H9 (cell line): ENCODE measurements at regions not wholly inside any gene's neighbourhood (a gene's known extent, or its start where the extent isn't known, plus 50 kb on each side); places are given as distances from the start of the nearest gene placed in this dataset.

Experiments
- DNase-seq: peaks from one replicate; pipeline ENCODE4 v3.0.0-alpha.2; 2017
- H2AFZ ChIP-seq: one replicate; pipeline ENCODE4 v1.6.1; 2013; ENCODE audit warnings: mild to moderate bottlenecking, low read length, control low read depth, moderate library complexity
- H2AK5ac ChIP-seq: 2 replicates; pipeline ENCODE4 v1.6.1; 2013; ENCODE audit warnings: low read length, control low read depth, mixed read lengths; ENCODE audit not compliant: insufficient read length
- H2BK120ac ChIP-seq: one replicate; pipeline ENCODE4 v1.6.1; 2013; ENCODE audit warnings: low read depth, mild to moderate bottlenecking, low read length, control low read depth, inconsistent platforms; ENCODE audit not compliant: poor library complexity, severe bottlenecking
- H2BK12ac ChIP-seq: 2 replicates; pipeline ENCODE4 v1.6.1; 2013; ENCODE audit warnings: low read length, control low read depth, mixed read lengths, low read depth; ENCODE audit not compliant: insufficient read length
- H2BK15ac ChIP-seq: 2 replicates; pipeline ENCODE4 v1.6.1; 2013; ENCODE audit warnings: low read depth, low read length, control low read depth
- H2BK20ac ChIP-seq: one replicate; pipeline ENCODE4 v1.6.1; 2013; ENCODE audit warnings: low read depth, mild to moderate bottlenecking, low read length, control low read depth, inconsistent platforms; ENCODE audit not compliant: poor library complexity, severe bottlenecking
- H2BK5ac ChIP-seq: 2 replicates; pipeline ENCODE4 v1.6.1; 2013; ENCODE audit warnings: low read length, control low read depth, mixed read lengths; ENCODE audit not compliant: insufficient read length
- H3K14ac ChIP-seq: 2 replicates; pipeline ENCODE4 v1.6.1; 2013; ENCODE audit warnings: low read length, control low read depth; ENCODE audit not compliant: insufficient read depth
- H3K18ac ChIP-seq: 2 replicates; pipeline ENCODE4 v1.6.1; 2013; ENCODE audit warnings: low read depth, mild to moderate bottlenecking, mixed read lengths, low read length, control low read depth; ENCODE audit not compliant: insufficient read length
- H3K23ac ChIP-seq: 2 replicates; pipeline ENCODE4 v1.6.1; 2013; ENCODE audit warnings: low read length, control low read depth, mixed read lengths, low read depth; ENCODE audit not compliant: insufficient read length
- H3K23me2 ChIP-seq: 2 replicates; pipeline ENCODE4 v1.6.1; 2013; ENCODE audit warnings: low read depth, mild to moderate bottlenecking, mixed read lengths, low read length, control low read depth; ENCODE audit not compliant: insufficient read length, poor library complexity, severe bottlenecking
- H3K27ac ChIP-seq: 2 replicates; pipeline ENCODE4 v1.5.1; 2013; ENCODE audit warnings: low read length, control low read depth, mixed read lengths, low read depth; ENCODE audit not compliant: insufficient read length
- H3K27me3 ChIP-seq: 2 replicates; pipeline ENCODE4 v1.6.1; 2013; ENCODE audit warnings: low read length, control low read depth, inconsistent platforms; ENCODE audit not compliant: insufficient read depth
- H3K4ac ChIP-seq: 2 replicates; pipeline ENCODE4 v1.6.1; 2013; ENCODE audit warnings: low read depth, mild to moderate bottlenecking, control low read depth, inconsistent platforms, low read length, moderate library complexity
- H3K4me1 ChIP-seq: 2 replicates; pipeline ENCODE4 v1.6.1; 2013; ENCODE audit warnings: low read length, control low read depth, inconsistent platforms; ENCODE audit not compliant: insufficient read depth
- H3K4me2 ChIP-seq: 2 replicates; pipeline ENCODE4 v1.6.1; 2013; ENCODE audit warnings: low read length, control low read depth, mixed read lengths; ENCODE audit not compliant: insufficient read length, insufficient read depth
- H3K56ac ChIP-seq: 2 replicates; pipeline ENCODE4 v1.6.1; 2013; ENCODE audit warnings: low read depth, mild to moderate bottlenecking, mixed read lengths, low read length, control low read depth; ENCODE audit not compliant: insufficient read length
- H3K79me1 ChIP-seq: 2 replicates; pipeline ENCODE4 v1.6.1; 2013; ENCODE audit warnings: low read depth, mild to moderate bottlenecking, moderate library complexity, low read length, control low read depth, inconsistent platforms; ENCODE audit not compliant: insufficient read depth, poor library complexity, severe bottlenecking
- H3K79me2 ChIP-seq: 2 replicates; pipeline ENCODE4 v1.6.1; 2013; ENCODE audit warnings: low read length, control low read depth, inconsistent platforms; ENCODE audit not compliant: insufficient read depth
- H3K9ac ChIP-seq: 2 replicates; pipeline ENCODE4 v1.6.1; 2013; ENCODE audit warnings: low read length, control low read depth, mixed read lengths; ENCODE audit not compliant: insufficient read length; ENCODE audit errors: extremely low read depth
- H3K9me3 ChIP-seq: one replicate; pipeline ENCODE4 v1.6.1; 2013; ENCODE audit warnings: low read depth, low read length, inconsistent platforms; ENCODE audit not compliant: control insufficient read depth
- H3T11ph ChIP-seq: one replicate; pipeline ENCODE4 v1.6.1; 2013; ENCODE audit warnings: mild to moderate bottlenecking, low read length, control low read depth, inconsistent platforms
- H4K20me1 ChIP-seq: one replicate; pipeline ENCODE4 v1.6.1; 2013; ENCODE audit not compliant: control insufficient read depth, insufficient read length, insufficient read depth
- H4K5ac ChIP-seq: 2 replicates; pipeline ENCODE4 v1.6.1; 2013; ENCODE audit warnings: low read depth, mild to moderate bottlenecking, mixed read lengths, low read length, control low read depth; ENCODE audit not compliant: insufficient read length
- H4K8ac ChIP-seq: replicated peaks from 2 replicates; pipeline ENCODE4 v1.6.1; 2013; ENCODE audit warnings: low read length, control low read depth, mixed read lengths, low read depth; ENCODE audit not compliant: insufficient read length
- H4K91ac ChIP-seq: 2 replicates; pipeline ENCODE4 v1.6.1; 2013; ENCODE audit warnings: low read depth, mild to moderate bottlenecking, moderate library complexity, mixed read lengths, low read length, control low read depth; ENCODE audit not compliant: insufficient read length
- H3K27ac Mint-ChIP-seq, 3 experiments: 2 replicates in 2 of 3; 3 replicates in 1 of 3; pipeline ENCODE4 v1.8.0; 2020 to 2021; ENCODE audit warnings: mixed read lengths in 3 of 3, mild to moderate bottlenecking in 1 of 3, moderate library complexity in 1 of 3
- H3K27me3 Mint-ChIP-seq: 2 replicates; pipeline ENCODE4 v1.8.0; 2021; ENCODE audit warnings: low read depth, mild to moderate bottlenecking, moderate library complexity, mixed read lengths
- H3K36me3 Mint-ChIP-seq, 3 experiments: 2 replicates in 2 of 3; 3 replicates in 1 of 3; pipeline ENCODE4 v1.8.0; 2020 to 2021; ENCODE audit warnings: low read depth in 3 of 3, mixed read lengths in 3 of 3; ENCODE audit not compliant: insufficient read depth in 1 of 3
- H3K4me1 Mint-ChIP-seq, 2 experiments: 2 replicates each; pipeline ENCODE4 v1.8.0; 2020; ENCODE audit warnings: mixed read lengths in 2 of 2
- H3K4me3 Mint-ChIP-seq, 2 experiments: 2 replicates in 1 of 2; 3 replicates in 1 of 2; pipeline ENCODE4 v1.8.0; 2020 to 2021; ENCODE audit warnings: mild to moderate bottlenecking in 2 of 2, mixed read lengths in 2 of 2, moderate library complexity in 1 of 2
- H3K9me3 Mint-ChIP-seq, 2 experiments: 2 replicates in 1 of 2; 3 replicates in 1 of 2; pipeline ENCODE4 v1.8.0; 2020; ENCODE audit warnings: mild to moderate bottlenecking in 2 of 2, mixed read lengths in 2 of 2, moderate library complexity in 1 of 2
- WGBS: extraction: QIAGEN DNeasy Blood & Tissue Kit; methylation state at CpG from one replicate; pipeline ENCODE4 v1.1.7; 2013; ENCODE audit warnings: missing lambda C conversion rate, low lambda C conversion rate, mixed read lengths; ENCODE audit not compliant: insufficient read length; ENCODE audit errors: extremely low coverage; 5-methylcytosine and 5-hydroxymethylcytosine counted together
- TF ChIP-seq, protein P1 (sequence below): fragments of 200-600 bp; sonication (generic); conservative IDR thresholded peaks from 3 replicates; pipeline ENCODE4 v1.8.0; 2021; ENCODE audit warnings: antibody characterized with exemption, mild to moderate bottlenecking

DNA sequence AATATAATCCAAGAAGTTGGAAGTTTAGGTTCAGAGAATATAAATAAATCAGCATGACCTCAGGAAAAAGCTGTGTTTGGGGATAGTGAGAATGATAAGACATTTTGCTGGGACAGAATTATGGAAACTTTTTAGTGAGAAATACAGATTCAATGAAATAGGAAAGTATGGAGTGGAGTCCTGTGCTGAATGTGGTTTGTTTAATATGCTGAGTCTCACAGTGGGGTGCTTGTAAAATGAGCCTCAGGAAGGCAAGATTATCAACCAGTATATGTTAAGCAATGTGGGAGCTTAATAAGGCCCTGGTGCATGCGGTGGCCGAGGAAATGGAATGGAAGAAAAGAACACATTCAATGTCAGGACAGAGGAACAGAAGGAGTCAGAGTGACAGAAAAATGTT lies 1554.7 kb upstream of the TENM3 start:
- Histone ChIP-seq H3K4me2 (no peak overlapping the region), H2AFZ (no peak overlapping the region), H4K8ac (no peak overlapping the region), H3K23me2 (no peaks in the 10 kb centered on the region), H3K79me1 (no peaks in the 10 kb centered on the region), H2BK20ac (no peak overlapping the region), H3T11ph (no peak overlapping the region), H3K9me3 (no peaks in the 10 kb centered on the region), H2BK120ac (no peak overlapping the region), H3K56ac (no peak overlapping the region), H4K5ac (no peak overlapping the region), H4K20me1 (no peaks in the 10 kb centered on the region), H4K91ac (no peak overlapping the region), H2BK5ac (no peak overlapping the region), H3K9ac (no peak overlapping the region), H3K79me2 (no peaks in the 10 kb centered on the region), H3K23ac (no peak overlapping the region), H3K4ac (no peak overlapping the region), H2AK5ac (no peak overlapping the region), H3K27ac (no peak overlapping the region), H2BK15ac (no peak overlapping the region), H3K14ac (no peak overlapping the region), H2BK12ac (no peak overlapping the region), H3K4me1 (no peaks in the 10 kb centered on the region; the same call in 1 of the 2 replicates), H3K27me3 (no peaks in the 10 kb centered on the region), H3K18ac (no peak overlapping the region)
- WGBS = no CpG with 5 or more reads among the region's 2 CpGs
- Mint-ChIP-seq H3K4me1 (peaks cover 7 to 10% of the 10 kb centered on the region in 2 experiments), H3K27ac (peak overlapping the region in 1 of 3 experiments; percentile 16; a peak in 2 of 7 replicates), H3K4me3 (no peak overlapping the region), H3K9me3 (peaks cover 7 to 10% of the 10 kb centered on the region in 2 experiments), H3K36me3 (peaks cover 3 to 8% (median 4%) of the 10 kb centered on the region in 3 experiments; a peak in 6 of 7 replicates), H3K27me3 (no peaks in the 10 kb centered on the region; the same call in 1 of the 2 replicates)
- DNase-seq = no peak
- TF ChIP-seq, protein P1, sequence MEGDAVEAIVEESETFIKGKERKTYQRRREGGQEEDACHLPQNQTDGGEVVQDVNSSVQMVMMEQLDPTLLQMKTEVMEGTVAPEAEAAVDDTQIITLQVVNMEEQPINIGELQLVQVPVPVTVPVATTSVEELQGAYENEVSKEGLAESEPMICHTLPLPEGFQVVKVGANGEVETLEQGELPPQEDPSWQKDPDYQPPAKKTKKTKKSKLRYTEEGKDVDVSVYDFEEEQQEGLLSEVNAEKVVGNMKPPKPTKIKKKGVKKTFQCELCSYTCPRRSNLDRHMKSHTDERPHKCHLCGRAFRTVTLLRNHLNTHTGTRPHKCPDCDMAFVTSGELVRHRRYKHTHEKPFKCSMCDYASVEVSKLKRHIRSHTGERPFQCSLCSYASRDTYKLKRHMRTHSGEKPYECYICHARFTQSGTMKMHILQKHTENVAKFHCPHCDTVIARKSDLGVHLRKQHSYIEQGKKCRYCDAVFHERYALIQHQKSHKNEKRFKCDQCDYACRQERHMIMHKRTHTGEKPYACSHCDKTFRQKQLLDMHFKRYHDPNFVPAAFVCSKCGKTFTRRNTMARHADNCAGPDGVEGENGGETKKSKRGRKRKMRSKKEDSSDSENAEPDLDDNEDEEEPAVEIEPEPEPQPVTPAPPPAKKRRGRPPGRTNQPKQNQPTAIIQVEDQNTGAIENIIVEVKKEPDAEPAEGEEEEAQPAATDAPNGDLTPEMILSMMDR = no peak
